ENCODE measurements at regions not wholly inside any gene's neighbourhood (a gene's known extent, or its start where the extent isn't known, plus 50 kb on each side); places are given as distances from the start of the nearest gene placed in this dataset.

DNA sequence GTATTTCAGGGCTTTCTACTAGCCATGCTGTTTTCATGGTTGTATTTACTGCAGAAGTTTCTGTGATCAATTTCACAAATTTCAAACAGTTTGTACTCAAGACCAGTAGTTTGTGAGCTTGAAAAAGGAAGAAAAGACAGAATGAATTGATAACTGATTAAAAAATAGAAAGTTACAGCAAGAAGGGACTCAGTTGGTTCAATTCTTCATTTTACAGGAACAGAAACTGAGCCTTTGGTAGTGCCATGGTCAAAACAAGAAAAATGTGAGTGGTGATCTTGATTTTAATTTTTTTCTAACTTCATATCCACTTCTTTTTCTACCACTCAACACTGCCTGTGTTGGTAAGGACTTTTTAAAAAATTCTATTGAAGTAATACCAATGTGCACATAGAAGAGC lies 206.6 kb upstream of the NREP start:
- H3K36me3 Mint-ChIP-seq (ENCODE audit: low read depth): no peaks in the 10 kb centered on the region
- H3K4me2 ChIP-seq: no peak overlapping the region

DNA sequence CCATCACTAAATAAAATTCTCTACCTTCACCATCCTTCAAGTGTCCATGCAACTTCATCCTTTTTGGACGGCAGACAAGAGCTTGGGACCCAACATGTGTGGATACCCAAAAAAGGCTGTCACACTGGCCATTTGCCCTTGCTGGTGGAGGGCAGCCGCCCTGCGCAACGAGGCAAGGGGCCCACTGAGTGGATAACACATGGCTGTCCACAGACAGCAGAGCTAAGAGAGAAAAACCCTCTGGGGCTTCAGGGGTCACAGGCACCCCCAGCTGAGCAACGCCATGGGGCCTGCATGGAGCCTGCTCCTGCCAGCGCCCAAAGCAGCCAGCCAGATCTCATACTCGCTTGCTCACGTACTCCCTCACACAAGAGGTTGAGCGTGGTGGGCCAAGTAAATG lies 205.9 kb upstream of the NREP start:
- H3K4me3 ChIP-seq: no peak overlapping the region
- peaks cover 2% of the 10 kb centered on the region for H3K27me3 Mint-ChIP-seq (ENCODE audit: insufficient read depth, low read depth, poor library complexity)
- H3F3A ChIP-seq (replicated peaks; ENCODE audit: low read depth): no peaks in the 10 kb centered on the region
- peaks cover 3% of the 10 kb centered on the region; the same call in 1 of the 3 replicates for H3K9me3 Mint-ChIP-seq
- H3K79me2 ChIP-seq (replicated peaks; ENCODE audit: insufficient read depth): no peaks in the 10 kb centered on the region
- no peak for DNase-seq (ENCODE audit: low spot score)
- no peak for ATAC-seq
- H3K4me1 ChIP-seq (ENCODE audit: insufficient read depth): no peaks in the 10 kb centered on the region
- no peak overlapping the region for H3K27ac Mint-ChIP-seq
- H4K20me1 ChIP-seq (replicated peaks; ENCODE audit: insufficient read depth): no peaks in the 10 kb centered on the region
- H3K4me1 Mint-ChIP-seq: no peaks in the 10 kb centered on the region
- H3K9me2 ChIP-seq (ENCODE audit: insufficient read depth): no peaks in the 10 kb centered on the region
- H3K36me3 ChIP-seq (ENCODE audit: insufficient read depth): no peaks in the 10 kb centered on the region
- H3K36me3 Mint-ChIP-seq (ENCODE audit: low read depth): no peaks in the 10 kb centered on the region
- no peak overlapping the region for H2AFZ ChIP-seq
- H3K27me3 ChIP-seq (ENCODE audit: insufficient read depth): no peaks in the 10 kb centered on the region
- H3K4me3 Mint-ChIP-seq: no peak overlapping the region
- H3K4me2 ChIP-seq: no peak overlapping the region
- no peak overlapping the region for H3K27ac ChIP-seq (ENCODE audit: low read depth)
- TF ChIP-seq, protein P1, sequence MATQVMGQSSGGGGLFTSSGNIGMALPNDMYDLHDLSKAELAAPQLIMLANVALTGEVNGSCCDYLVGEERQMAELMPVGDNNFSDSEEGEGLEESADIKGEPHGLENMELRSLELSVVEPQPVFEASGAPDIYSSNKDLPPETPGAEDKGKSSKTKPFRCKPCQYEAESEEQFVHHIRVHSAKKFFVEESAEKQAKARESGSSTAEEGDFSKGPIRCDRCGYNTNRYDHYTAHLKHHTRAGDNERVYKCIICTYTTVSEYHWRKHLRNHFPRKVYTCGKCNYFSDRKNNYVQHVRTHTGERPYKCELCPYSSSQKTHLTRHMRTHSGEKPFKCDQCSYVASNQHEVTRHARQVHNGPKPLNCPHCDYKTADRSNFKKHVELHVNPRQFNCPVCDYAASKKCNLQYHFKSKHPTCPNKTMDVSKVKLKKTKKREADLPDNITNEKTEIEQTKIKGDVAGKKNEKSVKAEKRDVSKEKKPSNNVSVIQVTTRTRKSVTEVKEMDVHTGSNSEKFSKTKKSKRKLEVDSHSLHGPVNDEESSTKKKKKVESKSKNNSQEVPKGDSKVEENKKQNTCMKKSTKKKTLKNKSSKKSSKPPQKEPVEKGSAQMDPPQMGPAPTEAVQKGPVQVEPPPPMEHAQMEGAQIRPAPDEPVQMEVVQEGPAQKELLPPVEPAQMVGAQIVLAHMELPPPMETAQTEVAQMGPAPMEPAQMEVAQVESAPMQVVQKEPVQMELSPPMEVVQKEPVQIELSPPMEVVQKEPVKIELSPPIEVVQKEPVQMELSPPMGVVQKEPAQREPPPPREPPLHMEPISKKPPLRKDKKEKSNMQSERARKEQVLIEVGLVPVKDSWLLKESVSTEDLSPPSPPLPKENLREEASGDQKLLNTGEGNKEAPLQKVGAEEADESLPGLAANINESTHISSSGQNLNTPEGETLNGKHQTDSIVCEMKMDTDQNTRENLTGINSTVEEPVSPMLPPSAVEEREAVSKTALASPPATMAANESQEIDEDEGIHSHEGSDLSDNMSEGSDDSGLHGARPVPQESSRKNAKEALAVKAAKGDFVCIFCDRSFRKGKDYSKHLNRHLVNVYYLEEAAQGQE (IDR thresholded peaks at IDR 0.05; ENCODE audit: unreplicated experiment): no peak
- TF ChIP-seq JUNB (IDR thresholded peaks at IDR 0.05; ENCODE audit: unreplicated experiment) (no peak), CREB1 (CRISPR knock-in tag; IDR thresholded peaks at IDR 0.05; ENCODE audit: low read depth) (no peak), ZNF331 (CRISPR knock-in tag; IDR thresholded peaks at IDR 0.05; ENCODE audit: low read depth) (no peak), STAT1 (IDR thresholded peaks at IDR 0.05; ENCODE audit: unreplicated experiment) (no peak), EZH2phosphoT487 (IDR thresholded peaks at IDR 0.05; ENCODE audit: unreplicated experiment) (no peak), ZNF114 (CRISPR knock-in tag; IDR thresholded peaks at IDR 0.05) (no peak)
- TF ChIP-seq, protein P2, sequence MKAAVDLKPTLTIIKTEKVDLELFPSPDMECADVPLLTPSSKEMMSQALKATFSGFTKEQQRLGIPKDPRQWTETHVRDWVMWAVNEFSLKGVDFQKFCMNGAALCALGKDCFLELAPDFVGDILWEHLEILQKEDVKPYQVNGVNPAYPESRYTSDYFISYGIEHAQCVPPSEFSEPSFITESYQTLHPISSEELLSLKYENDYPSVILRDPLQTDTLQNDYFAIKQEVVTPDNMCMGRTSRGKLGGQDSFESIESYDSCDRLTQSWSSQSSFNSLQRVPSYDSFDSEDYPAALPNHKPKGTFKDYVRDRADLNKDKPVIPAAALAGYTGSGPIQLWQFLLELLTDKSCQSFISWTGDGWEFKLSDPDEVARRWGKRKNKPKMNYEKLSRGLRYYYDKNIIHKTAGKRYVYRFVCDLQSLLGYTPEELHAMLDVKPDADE (IDR thresholded peaks at IDR 0.05): no peak
- TF ChIP-seq, protein P3, sequence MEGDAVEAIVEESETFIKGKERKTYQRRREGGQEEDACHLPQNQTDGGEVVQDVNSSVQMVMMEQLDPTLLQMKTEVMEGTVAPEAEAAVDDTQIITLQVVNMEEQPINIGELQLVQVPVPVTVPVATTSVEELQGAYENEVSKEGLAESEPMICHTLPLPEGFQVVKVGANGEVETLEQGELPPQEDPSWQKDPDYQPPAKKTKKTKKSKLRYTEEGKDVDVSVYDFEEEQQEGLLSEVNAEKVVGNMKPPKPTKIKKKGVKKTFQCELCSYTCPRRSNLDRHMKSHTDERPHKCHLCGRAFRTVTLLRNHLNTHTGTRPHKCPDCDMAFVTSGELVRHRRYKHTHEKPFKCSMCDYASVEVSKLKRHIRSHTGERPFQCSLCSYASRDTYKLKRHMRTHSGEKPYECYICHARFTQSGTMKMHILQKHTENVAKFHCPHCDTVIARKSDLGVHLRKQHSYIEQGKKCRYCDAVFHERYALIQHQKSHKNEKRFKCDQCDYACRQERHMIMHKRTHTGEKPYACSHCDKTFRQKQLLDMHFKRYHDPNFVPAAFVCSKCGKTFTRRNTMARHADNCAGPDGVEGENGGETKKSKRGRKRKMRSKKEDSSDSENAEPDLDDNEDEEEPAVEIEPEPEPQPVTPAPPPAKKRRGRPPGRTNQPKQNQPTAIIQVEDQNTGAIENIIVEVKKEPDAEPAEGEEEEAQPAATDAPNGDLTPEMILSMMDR (conservative IDR thresholded peaks at IDR 0.05; ENCODE audit: low read depth in 2 of 2): no peak

More for the DNA sequence above, 206.6 kb upstream of the NREP start:
- H3F3A ChIP-seq (replicated peaks; ENCODE audit: low read depth): no peaks in the 10 kb centered on the region
- H3K27me3 Mint-ChIP-seq (ENCODE audit: insufficient read depth, low read depth, poor library complexity): peaks cover 2% of the 10 kb centered on the region
- H3K27ac ChIP-seq (ENCODE audit: low read depth): no peak overlapping the region
- H3K9me3 Mint-ChIP-seq: peaks cover 3% of the 10 kb centered on the region; the same call in 1 of the 3 replicates
- no peaks in the 10 kb centered on the region for H3K36me3 ChIP-seq (ENCODE audit: insufficient read depth)
- H2AFZ ChIP-seq: no peak overlapping the region
- no peak overlapping the region for H3K4me3 ChIP-seq
- no peaks in the 10 kb centered on the region for H3K27me3 ChIP-seq (ENCODE audit: insufficient read depth)
- no peaks in the 10 kb centered on the region for H3K4me1 Mint-ChIP-seq
- ATAC-seq (no peak), DNase-seq (ENCODE audit: low spot score) (no peak)
- H3K4me1 ChIP-seq (ENCODE audit: insufficient read depth): no peaks in the 10 kb centered on the region
- no peaks in the 10 kb centered on the region for H4K20me1 ChIP-seq (replicated peaks; ENCODE audit: insufficient read depth)
- H3K27ac Mint-ChIP-seq: no peak overlapping the region
- no peaks in the 10 kb centered on the region for H3K79me2 ChIP-seq (replicated peaks; ENCODE audit: insufficient read depth)
- no peak for TF ChIP-seq EZH2 (IDR thresholded peaks at IDR 0.05; ENCODE audit: low read depth, unreplicated experiment)
- no peak for TF ChIP-seq ZNF114 (CRISPR knock-in tag; IDR thresholded peaks at IDR 0.05)
- no peak for TF ChIP-seq STAT1 (IDR thresholded peaks at IDR 0.05; ENCODE audit: unreplicated experiment)
- TF ChIP-seq, protein P2 (IDR thresholded peaks at IDR 0.05): no peak
- no peaks in the 10 kb centered on the region for H3K9me2 ChIP-seq (ENCODE audit: insufficient read depth)
- no peak overlapping the region for H3K4me3 Mint-ChIP-seq

Measured in GM23338 (cell line).